IMR-90 (cell line): ENCODE measurements at regions not wholly inside any gene's neighbourhood (a gene's known extent, or its start where the extent isn't known, plus 50 kb on each side); places are given as distances from the start of the nearest gene placed in this dataset.
A peak's percentile ranks its signal among the peaks of the same experiment; 100 is the strongest.

Experiments
- ATAC-seq: fragments of 200-7000 bp; cut with Tn5 transposase; 2 replicates; pipeline ENCODE4 v1.9.1; 2020; ENCODE audit warnings: low read depth, mild to moderate bottlenecking, moderate library complexity
- BruUV-seq: library from RNA; stranded (reverse); fragments of 400-500 nt; replicated peaks from 2 replicates; lab custom pipeline; 2021; lab: Mats Ljungman, UMichigan
- CTCF ChIA-PET: fragments of 300-600 bp; formaldehyde crosslinking; extraction: SDS; loops from one replicate; lab custom pipeline; 2021; ENCODE audit warnings: antibody characterized with exemption; lab: Yijun Ruan, JAX
- POLR2A ChIA-PET: fragments of 300-600 bp; sonication (Branson Sonifier 250); formaldehyde crosslinking; loops from one replicate; lab custom pipeline; 2022; ENCODE audit warnings: antibody characterized with exemption; ENCODE audit not compliant: unreplicated experiment; lab: Charles Lee
- DNase-seq: peaks from one replicate; pipeline ENCODE4 v3.0.0; 2013
- H2AFZ ChIP-seq: replicated peaks from 2 replicates; pipeline ENCODE3; 2013; ENCODE audit warnings: low read length, mild to moderate bottlenecking; ENCODE audit not compliant: poor library complexity
- H2AK5ac ChIP-seq: 2 replicates; pipeline ENCODE4 v1.6.1; 2013; ENCODE audit warnings: low read depth, low read length, inconsistent platforms
- H2AK9ac ChIP-seq: replicated peaks from 2 replicates; pipeline ENCODE3; 2013; ENCODE audit warnings: mild to moderate bottlenecking, low read depth, low read length, moderate library complexity; ENCODE audit not compliant: poor library complexity
- H2BK120ac ChIP-seq: 2 replicates; pipeline ENCODE4 v1.6.1; 2013; ENCODE audit warnings: low read depth, low read length, inconsistent platforms
- H2BK15ac ChIP-seq: 3 replicates; pipeline ENCODE4 v1.6.1; 2013; ENCODE audit warnings: low read depth, low read length, inconsistent platforms
- H2BK20ac ChIP-seq: 2 replicates; pipeline ENCODE4 v1.6.1; 2013; ENCODE audit warnings: low read depth, mild to moderate bottlenecking, inconsistent platforms, low read length, moderate library complexity
- H2BK5ac ChIP-seq: 2 replicates; pipeline ENCODE4 v1.6.1; 2013; ENCODE audit warnings: mild to moderate bottlenecking, low read depth, low read length, inconsistent platforms; ENCODE audit not compliant: poor library complexity, severe bottlenecking
- H3K14ac ChIP-seq: replicated peaks from 2 replicates; pipeline ENCODE4 v1.6.1; 2013; ENCODE audit warnings: low read depth, low read length, inconsistent platforms
- H3K18ac ChIP-seq: 2 replicates; pipeline ENCODE4 v1.6.1; 2013; ENCODE audit warnings: low read depth, low read length, control low read depth
- H3K23ac ChIP-seq: 2 replicates; pipeline ENCODE4 v1.6.1; 2013; ENCODE audit warnings: low read depth, low read length, inconsistent platforms
- H3K27ac ChIP-seq: 2 replicates; pipeline ENCODE4 v1.5.1; 2013; ENCODE audit warnings: mild to moderate bottlenecking, control low read depth, low read length; ENCODE audit not compliant: insufficient read depth
- H3K27me3 ChIP-seq: 2 replicates; pipeline ENCODE4 v1.6.1; 2013; ENCODE audit warnings: low read length; ENCODE audit not compliant: control insufficient read depth, insufficient read depth
- H3K36me3 ChIP-seq: 2 replicates; pipeline ENCODE4 v1.6.1; 2013; ENCODE audit warnings: low read length, mixed read lengths; ENCODE audit not compliant: control insufficient read depth, insufficient read depth
- H3K4ac ChIP-seq: 2 replicates; pipeline ENCODE4 v1.6.1; 2013; ENCODE audit warnings: low read depth, low read length, inconsistent platforms
- H3K4me1 ChIP-seq: 2 replicates; pipeline ENCODE4 v1.6.1; 2013; ENCODE audit warnings: low read length, mixed read lengths; ENCODE audit not compliant: control insufficient read depth, insufficient read depth
- H3K4me2 ChIP-seq: 2 replicates; pipeline ENCODE4 v1.6.1; 2013; ENCODE audit warnings: low read depth, mild to moderate bottlenecking, control low read depth, low read length, moderate library complexity
- H3K4me3 ChIP-seq: 2 replicates; pipeline ENCODE4 v1.5.1; 2013; ENCODE audit warnings: low read depth, mild to moderate bottlenecking, control low read depth, low read length, moderate library complexity; ENCODE audit not compliant: insufficient read depth
- H3K56ac ChIP-seq: 2 replicates; pipeline ENCODE4 v1.6.1; 2013; ENCODE audit warnings: low read length, inconsistent platforms; ENCODE audit not compliant: insufficient read depth; ENCODE audit errors: extremely low read depth
- H3K79me1 ChIP-seq, 2 experiments: 2 replicates each; pipeline ENCODE4 v1.6.1; 2013; ENCODE audit warnings: low read length in 2 of 2, inconsistent platforms in 1 of 2, low read depth in 1 of 2
- H3K9ac ChIP-seq: 2 replicates; pipeline ENCODE4 v1.6.1; 2013; ENCODE audit warnings: low read depth, low read length, control low read depth
- H3K9me1 ChIP-seq: 2 replicates; pipeline ENCODE4 v1.6.1; 2013; ENCODE audit warnings: low read length, inconsistent platforms; ENCODE audit not compliant: insufficient read depth
- H3K9me3 ChIP-seq: 2 replicates; pipeline ENCODE4 v1.6.1; 2013; ENCODE audit warnings: low read length; ENCODE audit not compliant: control insufficient read depth, insufficient read depth
- H4K20me1 ChIP-seq: 2 replicates; pipeline ENCODE4 v1.6.1; 2013; ENCODE audit warnings: low read length, inconsistent platforms; ENCODE audit not compliant: insufficient read depth
- H4K5ac ChIP-seq: 2 replicates; pipeline ENCODE4 v1.6.1; 2013; ENCODE audit warnings: mild to moderate bottlenecking, low read depth, low read length, control low read depth
- H4K8ac ChIP-seq, 2 experiments: 2 replicates each; pipeline ENCODE4 v1.6.1; 2013; ENCODE audit warnings: low read depth in 2 of 2, low read length in 2 of 2, control low read depth in 1 of 2, inconsistent platforms in 1 of 2
- H4K91ac ChIP-seq: 2 replicates; pipeline ENCODE4 v1.6.1; 2013; ENCODE audit warnings: low read depth, low read length, inconsistent platforms; ENCODE audit not compliant: insufficient read depth
- BHLHE40 ChIP-seq: fragments of 150-350 bp; IDR thresholded peaks from 2 replicates; pipeline ENCODE4 v1.6.1; 2016; ENCODE audit warnings: mild to moderate bottlenecking, low read depth, low read length
- CEBPB ChIP-seq: IDR thresholded peaks from 2 replicates; pipeline ENCODE4 v1.6.1; 2012; ENCODE audit warnings: low read depth, low read length, improper control_type of control experiment
- CHD1 ChIP-seq: IDR thresholded peaks from 2 replicates; pipeline ENCODE4 v1.6.1; 2012; ENCODE audit warnings: low read depth, low read length, improper control_type of control experiment
- ELK1 ChIP-seq: fragments of 150-350 bp; IDR thresholded peaks from 2 replicates; pipeline ENCODE4 v1.6.1; 2016; ENCODE audit warnings: low read depth, mild to moderate bottlenecking, low read length, moderate library complexity, borderline replicate concordance
- FOS ChIP-seq: fragments of 150-350 bp; IDR thresholded peaks from 2 replicates; pipeline ENCODE4 v1.6.1; 2016; ENCODE audit warnings: low read depth, low read length
- MAFK ChIP-seq: IDR thresholded peaks from 2 replicates; pipeline ENCODE4 v1.6.1; 2012; ENCODE audit warnings: low read depth, low read length, improper control_type of control experiment
- MAZ ChIP-seq: IDR thresholded peaks from 2 replicates; pipeline ENCODE4 v1.6.1; 2012; ENCODE audit warnings: low read depth, mild to moderate bottlenecking, low read length, improper control_type of control experiment, moderate library complexity, borderline replicate concordance
- MXI1 ChIP-seq: IDR thresholded peaks from 2 replicates; pipeline ENCODE4 v1.6.1; 2012; ENCODE audit warnings: low read depth, mild to moderate bottlenecking, low read length, moderate library complexity, borderline replicate concordance
- NFE2L2 ChIP-seq: fragments of 150-350 bp; IDR thresholded peaks from 2 replicates; pipeline ENCODE4 v1.6.1; 2016; ENCODE audit warnings: low read depth, mild to moderate bottlenecking, low read length
- POLR2A ChIP-seq: IDR thresholded peaks from 2 replicates; pipeline ENCODE4 v1.6.1; 2012; ENCODE audit warnings: mild to moderate bottlenecking, low read depth, low read length
- RAD21 ChIP-seq: IDR thresholded peaks from 2 replicates; pipeline ENCODE4 v1.6.1; 2012; ENCODE audit warnings: low read length, improper control_type of control experiment
- SMC3 ChIP-seq: fragments of 150-350 bp; IDR thresholded peaks from 2 replicates; pipeline ENCODE4 v1.6.1; 2016; ENCODE audit warnings: low read depth, mild to moderate bottlenecking, antibody characterized with exemption, low read length, moderate library complexity
- USF2 ChIP-seq: fragments of 150-350 bp; IDR thresholded peaks from 2 replicates; pipeline ENCODE4 v1.6.1; 2017; ENCODE audit warnings: mild to moderate bottlenecking, antibody characterized with exemption, low read length, low read depth
- WGBS, 2 experiments: methylation state at CpG; one replicate each; pipeline versions ENCODE4 v1.1.5 to v1.1.7; 2013; ENCODE audit warnings: missing lambda C conversion rate in 2 of 2; ENCODE audit not compliant: insufficient read length in 1 of 2; ENCODE audit errors: extremely low coverage in 2 of 2; 5-methylcytosine and 5-hydroxymethylcytosine counted together
- dilution Hi-C: fragments of 300-500 bp; cut with HindIII; formaldehyde crosslinking; loops from one replicate; pipeline ENCODE4 v1.14.3; 2018; ENCODE audit warnings: low sequenced_read_pairs; ENCODE audit not compliant: unreplicated experiment
- in situ Hi-C: fragments of 300-500 bp; cut with MboI; formaldehyde crosslinking; loops from 3 replicates; pipeline ENCODE4 v1.14.3; 2019; ENCODE audit warnings: low sequenced_read_pairs, inconsistent platforms, mixed read lengths
- intact Hi-C: fragments of 100-400 bp; cut with micrococcal nuclease; formaldehyde crosslinking; loops from 2 replicates; pipeline ENCODE4 v1.10.0; 2022

GRCh38 chr4:153084224-153084979 is 119.8 kb upstream of the TRIM2 start (continued):
- TF ChIP-seq USF2, result no peak

GRCh38 chr4:153084980-153085630 is 119.1 kb upstream of the TRIM2 start:
- no peak overlapping the region for H3K4me3 ChIP-seq
- no peaks in the 10 kb centered on the region for H4K20me1 ChIP-seq
- POLR2A ChIA-PET, result no interaction called here
- H2BK120ac ChIP-seq, result no peak overlapping the region
- no peak overlapping the region for H3K27ac ChIP-seq
- H4K8ac ChIP-seq, result no peak overlapping the region
- in situ Hi-C loops, result loop anchor here (5.0 kb wide), 2 partner anchors 42 to 238 kb away; no protein-coding TSS in a partner anchor
- no peak overlapping the region for H3K56ac ChIP-seq
- H3K27me3 ChIP-seq, result peaks cover 14% of the 10 kb centered on the region
- intact Hi-C loops, result loop anchor here (1.0 to 10.0 kb wide), 4 partner anchors 232 to 680 kb away; no protein-coding TSS in a partner anchor
- peak; percentile 60 for DNase-seq
- H3K9ac ChIP-seq, result no peak overlapping the region
- no TSS peak for BruUV-seq
- H3K4me2 ChIP-seq, result peak overlapping the region; percentile 48
- no peak overlapping the region for H3K18ac ChIP-seq
- no peaks in the 10 kb centered on the region for H3K79me1 ChIP-seq
- no peak overlapping the region for H4K5ac ChIP-seq
- peak overlapping the region; percentile 69 for H2AFZ ChIP-seq
- H2BK15ac ChIP-seq, result no peak overlapping the region
- H3K36me3 ChIP-seq, result no peaks in the 10 kb centered on the region
- H2AK9ac ChIP-seq, result no peak overlapping the region
- H2AK5ac ChIP-seq, result no peak overlapping the region
- H3K23ac ChIP-seq, result no peak overlapping the region
- no peak overlapping the region for H2BK5ac ChIP-seq
- no peaks in the 10 kb centered on the region for H3K9me1 ChIP-seq
- H3K4me1 ChIP-seq, result 0 out of 2 replicates have a peak, but pooled peaks cover 1% of the 10 kb centered on the region
- H2BK20ac ChIP-seq, result no peak overlapping the region
- no peaks in the 10 kb centered on the region for H3K9me3 ChIP-seq
- CTCF ChIA-PET, result interaction anchor here (0.7 to 2.1 kb wide), 5 partner anchors 10 to 236 kb away, joined by 3 to 16 read pairs (median 4); no protein-coding TSS in a partner anchor
- H3K4ac ChIP-seq, result no peak overlapping the region
- H3K14ac ChIP-seq, result no peak overlapping the region
- H4K91ac ChIP-seq, result no peak overlapping the region
- WGBS, 2 experiments, result no CpG with 5 or more reads among the region's 11 CpGs
- peak; percentile 90 for ATAC-seq
- dilution Hi-C loops, result no loop called here
- no peak for TF ChIP-seq MAZ
- TF ChIP-seq MXI1, result no peak
- TF ChIP-seq FOS, result no peak
- TF ChIP-seq MAFK, result no peak
- TF ChIP-seq POLR2A, result no peak
- no peak for TF ChIP-seq CHD1
- peak; percentile 58 for TF ChIP-seq RAD21
- no peak for TF ChIP-seq ELK1
- no peak for TF ChIP-seq CEBPB
- no peak for TF ChIP-seq NFE2L2
- no peak for TF ChIP-seq BHLHE40
- TF ChIP-seq SMC3, result peak; percentile 73
- no peak for TF ChIP-seq USF2
